ENCODE measurements at regions not wholly inside any gene's neighbourhood (a gene's known extent, or its start where the extent isn't known, plus 50 kb on each side); places are given as distances from the start of the nearest gene placed in this dataset.
"Not testable (repeated sequence)": the region's sequence is repeated elsewhere in the genome, so short reads cannot be mapped to it uniquely, and the experiment has no call there.

- H3K27ac ChIP-seq (ENCODE audit: low read length): no peak overlapping the region
- ATAC-seq (no peak), DNase-seq (no peak)
- H3K4me3 ChIP-seq (ENCODE audit: low read length): no peak overlapping the region
- H3K4me1 ChIP-seq (ENCODE audit: control insufficient read depth, insufficient read depth, low read length): no peaks in the 10 kb centered on the region
- no peaks in the 10 kb centered on the region for H3K9me3 ChIP-seq (ENCODE audit: control insufficient read depth, low read length)
- 17% methylated on average over 5 of the region's 5 CpGs for WGBS
- H3K27me3 ChIP-seq (ENCODE audit: control insufficient read depth, insufficient read depth): no peaks in the 10 kb centered on the region
- intact Hi-C loops (cut with DNase I): no loop called here
These were observed 252.5 kb downstream of the NNT start for GRCh38 chr5:43855452-43855851.

DNA sequence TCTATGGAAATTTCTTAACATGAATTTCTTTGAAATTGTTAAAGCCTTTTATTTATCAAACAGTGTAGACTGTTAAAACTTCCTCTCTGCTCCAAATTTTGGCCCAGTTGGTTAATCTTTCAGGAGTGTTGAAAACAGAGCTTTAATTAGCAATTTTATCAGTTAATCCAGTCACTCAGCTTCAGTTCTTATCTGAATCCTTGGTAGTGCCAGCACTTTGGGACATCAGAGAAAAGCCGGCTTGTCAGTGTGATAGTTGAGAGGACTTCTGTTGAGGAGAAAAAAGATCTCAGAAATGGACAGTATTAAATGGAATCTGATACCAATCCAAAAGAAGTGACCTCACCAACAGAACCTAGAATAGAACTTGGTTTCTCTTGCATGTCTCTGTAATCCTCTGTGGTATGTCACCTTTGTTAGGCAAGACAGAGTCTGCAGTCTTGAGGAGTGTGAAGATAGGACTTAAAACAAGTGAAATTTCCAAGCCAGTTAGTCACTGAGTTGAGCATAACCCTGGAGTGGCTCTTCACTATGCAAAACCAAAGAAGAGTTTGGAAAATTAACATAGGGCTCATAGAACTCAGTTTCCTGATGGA lies 251.8 kb downstream of the NNT start:
- Histone ChIP-seq H3K4me1 (ENCODE audit: control insufficient read depth, insufficient read depth, low read length) (no peaks in the 10 kb centered on the region), H3K4me3 (ENCODE audit: low read length) (no peak overlapping the region), H3K9me3 (ENCODE audit: control insufficient read depth, low read length) (no peaks in the 10 kb centered on the region), H3K27me3 (ENCODE audit: control insufficient read depth, insufficient read depth) (no peaks in the 10 kb centered on the region), H3K27ac (ENCODE audit: low read length) (no peak overlapping the region)
- 19% methylated on average over 1 of the region's 1 CpG for WGBS
- intact Hi-C loops (cut with DNase I): no loop called here
- peak in 1 of 3 donors; percentile 13 for DNase-seq
- ATAC-seq: peak; percentile 69 to 73

GRCh38 chr5:43852279-43852678 lies 249.3 kb downstream of the NNT start:
- 84% methylated on average over 4 of the region's 4 CpGs for WGBS
- Histone ChIP-seq H3K27ac (ENCODE audit: low read length) (no peak overlapping the region), H3K27me3 (ENCODE audit: control insufficient read depth, insufficient read depth) (no peaks in the 10 kb centered on the region), H3K9me3 (ENCODE audit: control insufficient read depth, low read length) (no peaks in the 10 kb centered on the region), H3K4me3 (ENCODE audit: low read length) (no peak overlapping the region), H3K4me1 (ENCODE audit: control insufficient read depth, insufficient read depth, low read length) (no peaks in the 10 kb centered on the region)
- intact Hi-C loops (cut with DNase I): no loop called here
- DNase-seq: no peak
- ATAC-seq: no peak

DNA sequence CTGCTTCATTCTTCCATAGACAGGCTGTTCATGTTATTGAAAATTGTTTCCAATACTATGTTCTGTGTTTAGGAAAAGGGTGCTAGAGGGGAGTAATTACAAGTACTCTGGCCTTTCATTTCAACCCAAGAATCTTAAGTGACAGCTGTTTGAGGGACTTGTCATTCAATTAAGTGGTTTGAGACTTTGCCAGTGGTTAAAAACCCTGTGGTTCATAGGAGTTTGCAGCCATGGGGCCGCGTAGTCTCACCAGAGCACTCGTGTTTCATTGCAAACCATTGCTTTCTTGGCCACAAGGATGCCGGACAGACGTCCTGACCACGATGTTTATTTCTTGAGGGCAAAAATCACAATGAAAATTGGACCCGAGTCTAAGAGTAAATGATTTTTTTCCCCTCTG lies 248.8 kb downstream of the NNT start:
- DNase-seq (no peak), ATAC-seq (no peak)
- H3K4me3 ChIP-seq (ENCODE audit: low read length): no peak overlapping the region
- 87% methylated on average over 7 of the region's 7 CpGs for WGBS
- H3K27ac ChIP-seq (ENCODE audit: low read length): no peak overlapping the region
- no peaks in the 10 kb centered on the region for H3K9me3 ChIP-seq (ENCODE audit: control insufficient read depth, low read length)
- H3K27me3 ChIP-seq (ENCODE audit: control insufficient read depth, insufficient read depth): no peaks in the 10 kb centered on the region
- intact Hi-C loops (cut with DNase I): no loop called here
- no peaks in the 10 kb centered on the region for H3K4me1 ChIP-seq (ENCODE audit: control insufficient read depth, insufficient read depth, low read length)

DNA sequence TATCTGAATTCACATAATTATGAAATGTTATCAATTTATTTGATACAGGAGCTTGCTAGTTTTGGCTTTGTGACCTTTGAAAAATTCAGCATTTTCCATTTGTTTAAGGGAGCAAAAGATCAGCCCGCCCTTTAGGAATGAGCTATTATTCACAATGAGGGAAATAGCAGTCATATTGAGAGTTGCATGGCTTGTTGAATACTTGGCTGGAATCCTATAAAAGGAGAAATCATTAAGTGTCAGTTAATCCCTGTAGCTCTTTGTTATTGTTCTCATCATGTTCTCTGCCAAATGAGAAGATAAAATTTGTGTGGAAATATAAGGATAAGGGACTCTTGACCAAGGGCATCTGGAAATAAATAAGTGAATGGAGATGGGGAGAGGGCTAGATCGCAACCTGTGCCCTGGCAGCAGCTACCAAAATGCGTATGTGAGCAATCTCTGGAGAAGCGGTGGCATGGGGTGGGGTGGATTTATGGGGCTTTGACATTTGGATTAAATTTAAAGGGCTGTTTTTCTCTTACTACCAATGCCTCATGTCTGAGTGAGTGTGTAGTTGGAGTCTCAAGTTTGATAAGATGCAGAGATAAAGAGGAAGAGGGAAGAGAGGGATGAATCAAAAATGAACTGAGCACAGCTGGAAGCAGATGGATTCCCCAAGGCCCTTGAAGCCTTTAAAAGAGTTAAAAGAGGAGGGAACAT lies 237.6 kb downstream of the NNT start:
- DNase-seq: peak; percentile 15 to 42 (median 38)

DNA sequence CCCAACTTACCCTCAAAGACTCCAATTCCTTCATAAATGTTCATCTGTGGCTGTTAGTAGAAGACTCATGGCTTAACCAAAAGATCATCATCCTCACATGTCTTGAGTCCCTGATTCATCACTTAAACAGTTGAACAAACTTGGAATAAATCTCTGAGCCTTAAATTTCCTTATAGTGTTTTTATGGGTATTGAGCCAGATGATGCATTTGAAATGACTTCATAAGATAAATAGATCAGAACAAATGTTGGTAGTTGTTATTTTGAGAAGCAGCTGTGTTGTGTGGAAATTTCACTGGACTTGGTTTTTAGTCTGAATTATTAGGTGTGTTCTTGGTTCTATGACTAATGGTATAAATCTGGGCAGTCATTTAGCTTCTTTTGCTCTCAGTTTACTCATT lies 236.2 kb downstream of the NNT start:
- ATAC-seq: peak in 1 of 2 donors; percentile 31

More for the DNA sequence above, 237.6 kb downstream of the NNT start:
- Histone ChIP-seq H3K27me3 (ENCODE audit: control insufficient read depth, insufficient read depth) (no peaks in the 10 kb centered on the region), H3K4me3 (ENCODE audit: low read length) (no peak overlapping the region), H3K4me1 (ENCODE audit: control insufficient read depth, insufficient read depth, low read length) (no peaks in the 10 kb centered on the region), H3K27ac (ENCODE audit: low read length) (no peak overlapping the region), H3K9me3 (ENCODE audit: control insufficient read depth, low read length) (no peaks in the 10 kb centered on the region)
- intact Hi-C loops (cut with DNase I): no loop called here
- ATAC-seq: peak in 1 of 2 donors; percentile 41
- 59% methylated on average over 4 of the region's 4 CpGs for WGBS

GRCh38 chr5:43837996-43838395 lies 235.0 kb downstream of the NNT start:
- no peak overlapping the region for H3K27ac ChIP-seq (ENCODE audit: low read length)
- H3K4me1 ChIP-seq (ENCODE audit: control insufficient read depth, insufficient read depth, low read length): no peaks in the 10 kb centered on the region
- 86% methylated on average over 1 of the region's 1 CpG for WGBS
- intact Hi-C loops (cut with DNase I): no loop called here
- no peaks in the 10 kb centered on the region for H3K27me3 ChIP-seq (ENCODE audit: control insufficient read depth, insufficient read depth)
- H3K4me3 ChIP-seq (ENCODE audit: low read length): no peak overlapping the region
- no peaks in the 10 kb centered on the region for H3K9me3 ChIP-seq (ENCODE audit: control insufficient read depth, low read length)
- ATAC-seq (no peak), DNase-seq (no peak)

More for the DNA sequence above, 236.2 kb downstream of the NNT start:
- Histone ChIP-seq H3K27me3 (ENCODE audit: control insufficient read depth, insufficient read depth) (no peaks in the 10 kb centered on the region), H3K4me3 (ENCODE audit: low read length) (no peak overlapping the region), H3K9me3 (ENCODE audit: control insufficient read depth, low read length) (no peaks in the 10 kb centered on the region), H3K4me1 (ENCODE audit: control insufficient read depth, insufficient read depth, low read length) (no peaks in the 10 kb centered on the region), H3K27ac (ENCODE audit: low read length) (no peak overlapping the region)
- DNase-seq: no peak
- intact Hi-C loops (cut with DNase I): no loop called here

DNA sequence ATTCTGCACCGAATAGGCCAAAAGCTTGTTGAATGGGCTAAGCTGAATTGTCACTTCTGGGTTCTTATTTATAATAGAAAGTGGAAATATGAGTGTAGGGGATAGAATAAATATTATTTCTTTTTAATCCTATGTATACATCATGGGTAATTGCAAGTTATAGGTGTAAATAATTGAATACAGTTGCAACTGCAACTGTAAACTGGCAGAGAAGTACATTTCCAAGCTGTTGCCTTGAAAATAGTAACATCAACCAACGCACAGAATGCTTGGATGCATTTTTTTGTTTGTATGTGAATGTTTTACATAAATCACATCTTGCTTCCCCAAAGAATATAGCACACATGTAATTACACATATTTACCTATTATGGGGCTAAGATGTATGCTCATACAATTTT lies 234.1 kb downstream of the NNT start:
- intact Hi-C loops (cut with DNase I): no loop called here
- no peak overlapping the region for H3K27ac ChIP-seq (ENCODE audit: low read length)
- no peak overlapping the region for H3K4me3 ChIP-seq (ENCODE audit: low read length)
- 65% methylated on average over 2 of the region's 2 CpGs for WGBS
- no peaks in the 10 kb centered on the region for H3K4me1 ChIP-seq (ENCODE audit: control insufficient read depth, insufficient read depth, low read length)
- DNase-seq (no peak), ATAC-seq (no peak)
- H3K9me3 ChIP-seq (ENCODE audit: control insufficient read depth, low read length): no peaks in the 10 kb centered on the region
- no peaks in the 10 kb centered on the region for H3K27me3 ChIP-seq (ENCODE audit: control insufficient read depth, insufficient read depth)

- ATAC-seq (no peak), DNase-seq (no peak)
- Histone ChIP-seq H3K27ac (ENCODE audit: low read length) (no peak overlapping the region), H3K9me3 (ENCODE audit: control insufficient read depth, low read length) (no peaks in the 10 kb centered on the region), H3K4me1 (ENCODE audit: control insufficient read depth, insufficient read depth, low read length) (no peaks in the 10 kb centered on the region), H3K4me3 (ENCODE audit: low read length) (no peak overlapping the region), H3K27me3 (ENCODE audit: control insufficient read depth, insufficient read depth) (no peaks in the 10 kb centered on the region)
- intact Hi-C loops (cut with DNase I): no loop called here
- WGBS: 69% methylated on average over 1 of the region's 1 CpG
These were observed 231.0 kb downstream of the NNT start for GRCh38 chr5:43833961-43834360.

- H3K4me3 ChIP-seq (ENCODE audit: low read length); H3K9me3 ChIP-seq (ENCODE audit: control insufficient read depth, low read length); H3K4me1 ChIP-seq (ENCODE audit: control insufficient read depth, insufficient read depth, low read length); H3K27me3 ChIP-seq (ENCODE audit: control insufficient read depth, insufficient read depth); intact Hi-C loops (cut with DNase I); ATAC-seq; H3K27ac ChIP-seq (ENCODE audit: low read length): not testable (repeated sequence)
- 93% methylated on average over 26 of the region's 26 CpGs for WGBS
- peak in 1 of 3 donors; percentile 38 for DNase-seq
These were observed 221.5 kb downstream of the NNT start for GRCh38 chr5:43824325-43824964.

GRCh38 chr5:43818394-43818793 lies 215.4 kb downstream of the NNT start:
- intact Hi-C loops (cut with DNase I): not testable (repeated sequence)

More at GRCh38 chr5:43818394-43818793, 215.4 kb downstream of the NNT start:
- not testable (repeated sequence) for DNase-seq; H3K4me1 ChIP-seq (ENCODE audit: control insufficient read depth, insufficient read depth, low read length); H3K4me3 ChIP-seq (ENCODE audit: low read length); H3K27ac ChIP-seq (ENCODE audit: low read length); H3K9me3 ChIP-seq (ENCODE audit: control insufficient read depth, low read length); H3K27me3 ChIP-seq (ENCODE audit: control insufficient read depth, insufficient read depth); ATAC-seq
- 98% methylated on average over 1 of the region's 1 CpG for WGBS
